K562 (cell line): ENCODE measurements at regions not wholly inside any gene's neighbourhood (a gene's known extent, or its start where the extent isn't known, plus 50 kb on each side); places are given as distances from the start of the nearest gene placed in this dataset.
A peak's percentile ranks its signal among the peaks of the same experiment; 100 is the strongest.

ENCODE experiments used
- ATAC-seq: fragments of 200-7000 bp; cut with Tn5 transposase; 3 replicates; pipeline ENCODE4 v1.9.1; 2020; ENCODE audit warnings: moderate library complexity
- BruUV-seq: library from RNA; stranded (reverse); fragments of 400-500 nt; replicated peaks from 2 replicates; lab custom pipeline; 2021; lab: Mats Ljungman, UMichigan
- CTCF ChIA-PET: fragments of 300-600 bp; formaldehyde crosslinking; extraction: SDS; loops from one replicate; lab custom pipeline; 2021; ENCODE audit warnings: low intra/inter-chr PET ratio; lab: Yijun Ruan, JAX
- POLR2A ChIA-PET: fragments of 300-600, 350-650 bp; sonication (Branson Sonifier 250); formaldehyde crosslinking; extraction: SDS; loops from one replicate; lab custom pipeline; 2021; ENCODE audit warnings: antibody characterized with exemption, inconsistent platforms; lab: Yijun Ruan, JAX
- DNase-seq, 4 experiments: peaks; one replicate each; pipeline versions ENCODE4 v3.0.0 to v3.0.0-alpha.2; 2011 to 2018; ENCODE audit warnings: low spot score in 3 of 4, mixed read lengths in 3 of 4; ENCODE audit errors: extremely low read depth in 1 of 4
- FAIRE-seq: peaks from 2 replicates; lab custom pipeline; 2011; peaks lifted over from hg19 to GRCh38; lab: Jason Lieb, UNC
- H2AFZ ChIP-seq: 2 replicates; pipeline ENCODE4 v1.6.0; 2011; ENCODE audit warnings: low read depth, low read length, control low read depth, inconsistent platforms
- H3K27ac ChIP-seq: fragments of 200-600 bp; 3 replicates; pipeline ENCODE4 v1.8.0; 2011; ENCODE audit warnings: low read depth, mild to moderate bottlenecking, control low read depth, inconsistent platforms, low read length, moderate library complexity, mixed read lengths; ENCODE audit errors: extremely low read depth
- H3K27me3 ChIP-seq, 2 experiments: fragments of 300-600 bp in 1 of 2; 2 replicates in 1 of 2; 3 replicates in 1 of 2; pipeline versions ENCODE4 v1.6.0 to v1.8.0; 2011; ENCODE audit warnings: inconsistent platforms in 2 of 2, low read length in 2 of 2, mild to moderate bottlenecking in 1 of 2, mixed read lengths in 1 of 2, moderate library complexity in 1 of 2; ENCODE audit not compliant: control insufficient read depth in 2 of 2, insufficient read depth in 2 of 2
- H3K36me3 ChIP-seq: fragments of 300-600 bp; 3 replicates; pipeline ENCODE4 v1.8.0; 2011; ENCODE audit warnings: mild to moderate bottlenecking, low read length, inconsistent platforms; ENCODE audit not compliant: control insufficient read depth, insufficient read depth
- H3K4me1 ChIP-seq, 2 experiments: fragments of 200-600 bp in 1 of 2; replicated peaks in 1 of 2; 2 replicates in 1 of 2; 3 replicates in 1 of 2; pipeline versions ENCODE4 v1.5.1 to v1.8.0; 2011; ENCODE audit warnings: inconsistent platforms in 2 of 2, low read length in 2 of 2, mild to moderate bottlenecking in 1 of 2, mixed read lengths in 1 of 2, moderate library complexity in 1 of 2; ENCODE audit not compliant: control insufficient read depth in 2 of 2, insufficient read depth in 2 of 2
- H3K4me2 ChIP-seq: 2 replicates; pipeline ENCODE4 v1.6.1; 2011; ENCODE audit warnings: low read length, control low read depth, inconsistent platforms, mixed read lengths; ENCODE audit not compliant: insufficient read depth
- H3K4me3 ChIP-seq: fragments of 200-600 bp; sonication (generic), shearing (Covaris generic); 2 replicates; pipeline ENCODE4 v1.5.1; 2016; ENCODE audit warnings: control low read depth, inconsistent platforms
- H3K79me2 ChIP-seq: fragments of 200-600 bp; 3 replicates; pipeline ENCODE4 v1.8.0; 2011; ENCODE audit warnings: low read length, inconsistent platforms; ENCODE audit not compliant: control insufficient read depth, insufficient read depth
- H3K9ac ChIP-seq, 2 experiments: 2 replicates each; pipeline versions ENCODE4 v1.6.0 to v1.6.1; 2011; ENCODE audit warnings: low read depth in 2 of 2, low read length in 2 of 2, control low read depth in 1 of 2, inconsistent platforms in 1 of 2, mild to moderate bottlenecking in 1 of 2, mixed read lengths in 1 of 2; ENCODE audit not compliant: insufficient read depth in 1 of 2
- H3K9me1 ChIP-seq: one replicate; pipeline ENCODE4 v1.6.0; 2011; ENCODE audit warnings: inconsistent platforms, mild to moderate bottlenecking, low read length, moderate library complexity; ENCODE audit not compliant: control insufficient read depth, insufficient read depth
- H3K9me3 ChIP-seq: replicated peaks from 2 replicates; pipeline ENCODE4 v1.5.1; 2011; ENCODE audit warnings: low read depth, low read length, inconsistent platforms; ENCODE audit not compliant: control insufficient read depth, insufficient read depth
- H4K20me1 ChIP-seq: replicated peaks from 2 replicates; pipeline ENCODE4 v1.6.1; 2011; ENCODE audit warnings: low read length, inconsistent platforms, mixed read lengths; ENCODE audit not compliant: control insufficient read depth, insufficient read depth
- CBX3 ChIP-seq, 2 experiments: IDR thresholded peaks; 1 replicate in 1 of 2; 2 replicates in 1 of 2; pipeline ENCODE4 v1.6.1; 2012; ENCODE audit warnings: inconsistent platforms in 2 of 2, low read length in 2 of 2, borderline replicate concordance in 1 of 2, control low read depth in 1 of 2
- CHD1 ChIP-seq: fragments of 200-600 bp; sonication (generic); IDR thresholded peaks from one replicate; pipeline ENCODE4 v1.6.1; 2012; ENCODE audit warnings: mild to moderate bottlenecking, moderate library complexity, low read length, inconsistent platforms
- CREB1 ChIP-seq, 2 experiments: sonication (generic) in 1 of 2; formaldehyde crosslinking in 1 of 2; IDR thresholded peaks; 2 replicates each; pipeline versions ENCODE4 v1.6.1 to v1.8.0; 2012 to 2022; ENCODE audit warnings: inconsistent platforms in 1 of 2, mild to moderate bottlenecking in 1 of 2, missing genetic modification reagents in 1 of 2, moderate library complexity in 1 of 2
- NR1H2 ChIP-seq: sonication (generic); formaldehyde crosslinking; IDR thresholded peaks from 2 replicates; pipeline ENCODE4 v1.4.0; 2020; ENCODE audit warnings: mild to moderate bottlenecking, missing genetic modification reagents
- TRIM24 ChIP-seq, 2 experiments: fragments of 450-650 bp; IDR thresholded peaks; 2 replicates each; pipeline ENCODE4 v1.6.1; 2016
- ZFP36 ChIP-seq: fragments of 150-350 bp; IDR thresholded peaks from 2 replicates; pipeline ENCODE4 v1.6.1; 2018; ENCODE audit warnings: low read length, low read depth; ENCODE audit not compliant: partially characterized antibody
- ZZZ3 ChIP-seq: fragments of 450-650 bp; IDR thresholded peaks from 2 replicates; pipeline ENCODE4 v1.6.1; 2016; ENCODE audit warnings: antibody characterized with exemption, mild to moderate bottlenecking, moderate library complexity
- WGBS: fragments of 100-300 bp; shearing (Covaris generic); methylation state at CpG from one replicate; pipeline ENCODE4 v1.1.6; 2016; ENCODE audit warnings: low coverage, mixed read lengths; ENCODE audit not compliant: insufficient coverage; ENCODE audit errors: missing lambda C conversion rate; 5-methylcytosine and 5-hydroxymethylcytosine counted together
- in situ Hi-C: fragments of 300-500 bp; cut with MboI; formaldehyde crosslinking; loops from 4 replicates; pipeline ENCODE4 v1.15.0; 2018; ENCODE audit warnings: inconsistent platforms, mixed read lengths
- intact Hi-C: fragments of 100-400 bp; cut with micrococcal nuclease; formaldehyde crosslinking; loops from 2 replicates; pipeline ENCODE4 v1.14.2; 2022
- TF ChIP-seq, protein P1 (sequence below): IDR thresholded peaks from 3 replicates; pipeline ENCODE4 v1.6.1; 2011; ENCODE audit warnings: borderline replicate concordance, mild to moderate bottlenecking; ENCODE audit not compliant: insufficient read length, insufficient read depth
- TF ChIP-seq, protein P2 (sequence below): fragments of 450-650 bp; IDR thresholded peaks from 2 replicates; pipeline ENCODE4 v1.7.1; 2018; ENCODE audit warnings: mild to moderate bottlenecking, low read depth; ENCODE audit not compliant: partially characterized antibody

DNA sequence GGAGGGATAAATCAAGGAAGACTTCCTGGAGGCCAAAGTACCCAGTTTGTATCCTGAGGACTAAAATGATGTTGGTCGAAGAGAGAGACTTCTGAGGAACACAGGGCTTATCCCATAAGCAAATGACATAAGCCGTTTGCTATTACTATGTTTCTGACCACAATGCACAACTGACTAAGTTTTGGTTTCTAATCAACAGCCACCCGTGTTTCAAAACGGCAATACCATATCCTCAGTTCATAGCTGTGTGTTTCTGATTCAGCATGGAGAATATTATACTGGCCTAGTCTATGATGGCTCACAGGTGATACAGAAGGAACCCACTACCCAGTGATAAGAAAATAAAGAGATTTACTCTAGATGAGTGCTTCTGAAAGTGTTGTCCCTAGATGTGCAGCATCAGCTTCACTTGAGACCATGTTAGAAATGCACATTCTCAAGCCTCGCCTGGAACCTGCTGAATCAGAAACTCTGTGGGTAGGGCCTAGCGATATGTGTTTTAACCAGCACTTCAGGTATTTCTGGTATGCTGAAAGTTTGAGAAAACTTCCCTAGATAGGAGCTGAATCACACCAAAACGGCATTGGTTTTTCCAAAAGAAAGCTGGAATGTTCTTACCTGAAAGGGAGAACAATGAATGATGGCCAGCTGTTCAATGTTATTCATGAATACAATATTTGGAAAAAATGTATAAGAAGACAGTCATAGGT is 639.7 kb upstream of the NR2F2 start:
- WGBS: 86% methylated on average over 7 of the region's 7 CpGs
- H2AFZ ChIP-seq: no peak overlapping the region
- no peaks in the 10 kb centered on the region for H4K20me1 ChIP-seq
- H3K36me3 ChIP-seq: peaks cover 31% of the 10 kb centered on the region
- no peak for TF ChIP-seq ZZZ3
- TF ChIP-seq ZFP36: peak; percentile 67
- no peak for TF ChIP-seq CREB1 (IDR thresholded peaks at IDR 0.05)
- TF ChIP-seq CREB1 (CRISPR knock-in tag; IDR thresholded peaks at IDR 0.05): no peak
- ATAC-seq (no peak), FAIRE-seq (no peak), DNase-seq (no peak)
- H3K4me2 ChIP-seq: no peak overlapping the region
- peaks cover 7% of the 10 kb centered on the region; the same call in 1 of the 2 replicates for H3K9me3 ChIP-seq
- H3K79me2 ChIP-seq: peaks cover 41% of the 10 kb centered on the region
- in situ Hi-C loops (no loop called here), intact Hi-C loops (no loop called here)
- no TSS peak for BruUV-seq
- H3K4me1 ChIP-seq: no peaks in the 10 kb centered on the region; a peak in 1 of 5 replicates
- H3K4me3 ChIP-seq: no peak overlapping the region
- H3K9me1 ChIP-seq: no peaks in the 10 kb centered on the region
- ChIA-PET POLR2A (no interaction called here), CTCF (no interaction called here)
- no peak overlapping the region for H3K27ac ChIP-seq
- no peak overlapping the region for H3K9ac ChIP-seq
- H3K27me3 ChIP-seq: no peaks in the 10 kb centered on the region

DNA sequence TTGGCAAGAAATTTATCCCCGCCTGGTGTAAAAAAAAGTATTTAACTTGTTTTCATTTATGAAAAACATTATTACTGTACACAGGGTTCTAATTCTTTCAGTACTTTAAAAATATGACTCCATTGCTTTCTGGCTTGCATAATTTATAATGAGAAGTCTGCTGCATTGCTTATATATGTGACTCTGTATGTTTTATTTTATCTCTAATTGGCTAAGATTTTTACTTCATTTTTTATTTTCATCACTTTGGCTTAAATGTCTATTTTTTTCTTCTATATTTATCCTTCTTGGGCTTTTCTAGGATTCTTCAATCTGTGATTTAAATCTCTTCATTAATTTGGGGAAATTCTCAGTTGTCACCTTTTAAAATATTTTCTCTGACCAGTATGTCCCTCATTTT is 636.6 kb upstream of the NR2F2 start:
- 95% methylated on average over 1 of the region's 1 CpG for WGBS
- Histone ChIP-seq H4K20me1 (no peaks in the 10 kb centered on the region), H3K27ac (no peak overlapping the region), H3K36me3 (peaks cover 14% of the 10 kb centered on the region), H3K9ac (no peak overlapping the region), H3K79me2 (peaks cover 13% of the 10 kb centered on the region), H3K4me3 (no peak overlapping the region), H2AFZ (no peak overlapping the region), H3K9me1 (no peaks in the 10 kb centered on the region), H3K4me1 (peaks cover 0 to 3% of the 10 kb centered on the region in 2 experiments; a peak in 2 of 5 replicates), H3K27me3 (no peaks in the 10 kb centered on the region), H3K4me2 (no peak overlapping the region), H3K9me3 (peaks cover 5% of the 10 kb centered on the region; the same call in 1 of the 2 replicates)
- FAIRE-seq (no peak), DNase-seq (no peak), ATAC-seq (no peak)
- BruUV-seq: no TSS peak
- ChIA-PET POLR2A (no interaction called here), CTCF (no interaction called here)
- intact Hi-C loops (no loop called here), in situ Hi-C loops (no loop called here)
- TF ChIP-seq CHD1 (no peak), TRIM24 (IDR thresholded peaks at IDR 0.05) (peak; percentile 74 to 91), NR1H2 (no peak), CBX3 (IDR thresholded peaks at IDR 0.05; ENCODE audit: borderline replicate concordance in 1 of 2, low read length in 2 of 2) (peak in 1 of 2 experiments; percentile 96; a peak in 2 of 3 replicates)
- TF ChIP-seq, protein P1, sequence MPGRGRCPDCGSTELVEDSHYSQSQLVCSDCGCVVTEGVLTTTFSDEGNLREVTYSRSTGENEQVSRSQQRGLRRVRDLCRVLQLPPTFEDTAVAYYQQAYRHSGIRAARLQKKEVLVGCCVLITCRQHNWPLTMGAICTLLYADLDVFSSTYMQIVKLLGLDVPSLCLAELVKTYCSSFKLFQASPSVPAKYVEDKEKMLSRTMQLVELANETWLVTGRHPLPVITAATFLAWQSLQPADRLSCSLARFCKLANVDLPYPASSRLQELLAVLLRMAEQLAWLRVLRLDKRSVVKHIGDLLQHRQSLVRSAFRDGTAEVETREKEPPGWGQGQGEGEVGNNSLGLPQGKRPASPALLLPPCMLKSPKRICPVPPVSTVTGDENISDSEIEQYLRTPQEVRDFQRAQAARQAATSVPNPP: no peak
- TF ChIP-seq, protein P2, sequence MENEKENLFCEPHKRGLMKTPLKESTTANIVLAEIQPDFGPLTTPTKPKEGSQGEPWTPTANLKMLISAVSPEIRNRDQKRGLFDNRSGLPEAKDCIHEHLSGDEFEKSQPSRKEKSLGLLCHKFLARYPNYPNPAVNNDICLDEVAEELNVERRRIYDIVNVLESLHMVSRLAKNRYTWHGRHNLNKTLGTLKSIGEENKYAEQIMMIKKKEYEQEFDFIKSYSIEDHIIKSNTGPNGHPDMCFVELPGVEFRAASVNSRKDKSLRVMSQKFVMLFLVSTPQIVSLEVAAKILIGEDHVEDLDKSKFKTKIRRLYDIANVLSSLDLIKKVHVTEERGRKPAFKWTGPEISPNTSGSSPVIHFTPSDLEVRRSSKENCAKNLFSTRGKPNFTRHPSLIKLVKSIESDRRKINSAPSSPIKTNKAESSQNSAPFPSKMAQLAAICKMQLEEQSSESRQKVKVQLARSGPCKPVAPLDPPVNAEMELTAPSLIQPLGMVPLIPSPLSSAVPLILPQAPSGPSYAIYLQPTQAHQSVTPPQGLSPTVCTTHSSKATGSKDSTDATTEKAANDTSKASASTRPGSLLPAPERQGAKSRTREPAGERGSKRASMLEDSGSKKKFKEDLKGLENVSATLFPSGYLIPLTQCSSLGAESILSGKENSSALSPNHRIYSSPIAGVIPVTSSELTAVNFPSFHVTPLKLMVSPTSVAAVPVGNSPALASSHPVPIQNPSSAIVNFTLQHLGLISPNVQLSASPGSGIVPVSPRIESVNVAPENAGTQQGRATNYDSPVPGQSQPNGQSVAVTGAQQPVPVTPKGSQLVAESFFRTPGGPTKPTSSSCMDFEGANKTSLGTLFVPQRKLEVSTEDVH: no peak
